ENCODE measurements at regions not wholly inside any gene's neighbourhood (a gene's known extent, or its start where the extent isn't known, plus 50 kb on each side); places are given as distances from the start of the nearest gene placed in this dataset.

- TF ChIP-seq CTCF (conservative IDR thresholded peaks at IDR 0.05 in 1 of 2, IDR thresholded peaks at IDR 0.05 in 1 of 2; ENCODE audit: low read depth in 1 of 2, low read length in 2 of 2) (no peak), EZH2 (IDR thresholded peaks at IDR 0.05; ENCODE audit: low read length, missing control alignments) (no peak)
Measured at GRCh38 chr4:124579896-124580295, 132.6 kb downstream of the ANKRD50 start.

Measured in fibroblast of lung (primary cell).